ENCODE measurements at regions not wholly inside any gene's neighbourhood (a gene's known extent, or its start where the extent isn't known, plus 50 kb on each side); places are given as distances from the start of the nearest gene placed in this dataset.

GRCh38 chrX:42472727-42473126, 305.2 kb downstream of the PPP1R2C start:
- no peak overlapping the region for H3K4me3 ChIP-seq (replicated peaks; ENCODE audit: low read depth, low read length)
- no peak for TF ChIP-seq CTCF (IDR thresholded peaks at IDR 0.05; ENCODE audit: low read depth, low read length, missing control alignments)
- DNase-seq (ENCODE audit: extremely low read depth, low read depth): no peak

GRCh38 chrX:42466332-42467046, 311.5 kb downstream of the PPP1R2C start:
- no peak for TF ChIP-seq CTCF (IDR thresholded peaks at IDR 0.05; ENCODE audit: low read depth, low read length, missing control alignments)
- H3K4me3 ChIP-seq (replicated peaks; ENCODE audit: low read depth, low read length): no peak overlapping the region
- DNase-seq (ENCODE audit: extremely low read depth, low read depth): no peak

GRCh38 chrX:42465821-42466220, 312.1 kb downstream of the PPP1R2C start:
- TF ChIP-seq CTCF (IDR thresholded peaks at IDR 0.05; ENCODE audit: low read depth, low read length, missing control alignments): no peak
- DNase-seq (ENCODE audit: extremely low read depth, low read depth): no peak

GRCh38 chrX:42463706-42464490, 314.1 kb downstream of the PPP1R2C start:
- no peak for DNase-seq (ENCODE audit: extremely low read depth, low read depth)
- TF ChIP-seq CTCF (IDR thresholded peaks at IDR 0.05; ENCODE audit: low read depth, low read length, missing control alignments): no peak
- no peak overlapping the region for H3K4me3 ChIP-seq (replicated peaks; ENCODE audit: low read depth, low read length)

More at GRCh38 chrX:42465821-42466220, 312.1 kb downstream of the PPP1R2C start:
- H3K4me3 ChIP-seq (replicated peaks; ENCODE audit: low read depth, low read length): no peak overlapping the region

- TF ChIP-seq CTCF (IDR thresholded peaks at IDR 0.05; ENCODE audit: low read depth, low read length, missing control alignments): no peak
- no peak for DNase-seq (ENCODE audit: extremely low read depth, low read depth)
- no peak overlapping the region for H3K4me3 ChIP-seq (replicated peaks; ENCODE audit: low read depth, low read length)
Measured at GRCh38 chrX:42462917-42463316, 315.0 kb downstream of the PPP1R2C start.

GRCh38 chrX:42460706-42461105, 317.3 kb downstream of the PPP1R2C start:
- no peak overlapping the region for H3K4me3 ChIP-seq (replicated peaks; ENCODE audit: low read depth, low read length)
- TF ChIP-seq CTCF (IDR thresholded peaks at IDR 0.05; ENCODE audit: low read depth, low read length, missing control alignments): no peak
- DNase-seq (ENCODE audit: extremely low read depth, low read depth): no peak
